ENCODE measurements at regions not wholly inside any gene's neighbourhood (a gene's known extent, or its start where the extent isn't known, plus 50 kb on each side); places are given as distances from the start of the nearest gene placed in this dataset.

- no peak for TF ChIP-seq ZNF592 (IDR thresholded peaks at IDR 0.05)
These were observed 586.5 kb upstream of the GOT2 start (continued) for GRCh38 chr16:59320657-59321056.

GRCh38 chr16:59319871-59320270 is 585.8 kb upstream of the GOT2 start:
- CTCF ChIA-PET (ENCODE audit: low intra/inter-chr PET ratio): no interaction called here

More at GRCh38 chr16:59319871-59320270, 585.8 kb upstream of the GOT2 start:
- H3K27ac ChIP-seq (ENCODE audit: extremely low read depth, low read depth, low read length): no peak overlapping the region
- DNase-seq (ENCODE audit: extremely low read depth in 1 of 4, low spot score in 3 of 4): no peak
- no peaks in the 10 kb centered on the region for H3K36me3 ChIP-seq (ENCODE audit: control insufficient read depth, insufficient read depth, low read length)
- H3K79me2 ChIP-seq (ENCODE audit: control insufficient read depth, insufficient read depth, low read length): no peaks in the 10 kb centered on the region
- ATAC-seq: no peak
- no peak overlapping the region for H2AFZ ChIP-seq (ENCODE audit: low read depth, low read length)
- no peaks in the 10 kb centered on the region for H3K27me3 ChIP-seq (ENCODE audit: control insufficient read depth in 2 of 2, insufficient read depth in 2 of 2, low read length in 2 of 2)
- 2% methylated on average over 3 of the region's 3 CpGs for WGBS (ENCODE audit: insufficient coverage, low coverage, missing lambda C conversion rate)
- intact Hi-C loops (cut with micrococcal nuclease) (no loop called here), in situ Hi-C loops (cut with MboI) (no loop called here)
- POLR2A ChIA-PET: no interaction called here
- no peak overlapping the region for H3K4me2 ChIP-seq (ENCODE audit: insufficient read depth, low read length)
- no peaks in the 10 kb centered on the region for H4K20me1 ChIP-seq (replicated peaks; ENCODE audit: control insufficient read depth, insufficient read depth, low read length)
- no peak overlapping the region for H3K9ac ChIP-seq (ENCODE audit: insufficient read depth in 1 of 2, low read depth in 2 of 2, low read length in 2 of 2)
- H3K4me1 ChIP-seq (replicated peaks in 1 of 2; ENCODE audit: control insufficient read depth in 2 of 2, insufficient read depth in 2 of 2, low read length in 2 of 2): no peaks in the 10 kb centered on the region
- H3K4me3 ChIP-seq: no peak overlapping the region
- TF ChIP-seq NBN (IDR thresholded peaks at IDR 0.05; ENCODE audit: low read depth) (no peak), ZNF507 (tag; conservative IDR thresholded peaks at IDR 0.05) (no peak), KDM5B (IDR thresholded peaks at IDR 0.05; ENCODE audit: insufficient replicate concordance, low read depth, low read length) (no peak), EGR1 (conservative IDR thresholded peaks at IDR 0.05) (no peak), ZKSCAN8 (CRISPR knock-in tag; IDR thresholded peaks at IDR 0.05) (no peak), NCOA2 (IDR thresholded peaks at IDR 0.05; ENCODE audit: partially characterized antibody in 2 of 2) (no peak), ZBED1 (IDR thresholded peaks at IDR 0.05) (no peak), ARID3A (IDR thresholded peaks at IDR 0.05; ENCODE audit: borderline replicate concordance, low read depth, low read length) (no peak)
- FAIRE-seq: no peak
- no peaks in the 10 kb centered on the region for H3K9me3 ChIP-seq (replicated peaks; ENCODE audit: control insufficient read depth, insufficient read depth, low read depth, low read length)
- no peaks in the 10 kb centered on the region for H3K9me1 ChIP-seq (ENCODE audit: control insufficient read depth, insufficient read depth, low read length)
- no TSS peak for BruUV-seq (replicated peaks)
